Left renal cortex interstitium (tissue), 4 donors: ENCODE measurements at regions not wholly inside any gene's neighbourhood (a gene's known extent, or its start where the extent isn't known, plus 50 kb on each side); places are given as distances from the start of the nearest gene placed in this dataset.
A peak's percentile ranks its signal among the peaks of the same experiment; 100 is the strongest.
"Not testable (repeated sequence)": the region's sequence is repeated elsewhere in the genome, so short reads cannot be mapped to it uniquely, and the experiment has no call there.

Experiments
- DNase-seq, 4 donors: peaks; one replicate each; pipeline ENCODE4 v3.0.0-alpha.2; 2013; ENCODE audit warnings: low read depth in 4 of 4, low spot score in 2 of 4, missing footprints in 1 of 4

- not testable (repeated sequence) for DNase-seq
Measured at GRCh38 chr13:52324831-52325230, 81.1 kb downstream of the THSD1 start.

DNA sequence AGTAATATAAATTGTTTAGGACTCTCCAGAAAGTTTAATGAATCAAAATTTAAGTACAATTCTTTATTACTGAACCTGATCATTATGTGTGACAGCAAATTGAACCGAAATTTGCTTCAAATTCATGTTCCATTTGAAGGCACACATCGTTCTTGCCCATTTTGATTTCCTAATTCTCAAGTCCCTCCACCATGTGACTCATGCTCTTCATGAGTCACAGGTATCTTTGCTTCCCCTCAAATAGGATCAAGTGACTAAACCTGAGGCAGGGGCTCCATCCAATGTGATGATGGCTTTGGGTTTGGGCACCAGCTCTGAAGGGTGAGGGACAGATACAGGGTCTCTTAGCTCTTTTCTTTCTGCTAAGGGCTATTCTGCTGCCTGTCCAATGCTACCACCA is 86.1 kb downstream of the THSD1 start:
- DNase-seq, result no peak

GRCh38 chr13:52309833-52310232 is 96.1 kb downstream of the THSD1 start:
- not testable (repeated sequence) for DNase-seq

GRCh38 chr13:52306336-52306735 is 99.6 kb downstream of the THSD1 start:
- DNase-seq, result not testable (repeated sequence)

GRCh38 chr13:52303098-52303497 is 102.9 kb downstream of the THSD1 start:
- DNase-seq, result not testable (repeated sequence)

DNA sequence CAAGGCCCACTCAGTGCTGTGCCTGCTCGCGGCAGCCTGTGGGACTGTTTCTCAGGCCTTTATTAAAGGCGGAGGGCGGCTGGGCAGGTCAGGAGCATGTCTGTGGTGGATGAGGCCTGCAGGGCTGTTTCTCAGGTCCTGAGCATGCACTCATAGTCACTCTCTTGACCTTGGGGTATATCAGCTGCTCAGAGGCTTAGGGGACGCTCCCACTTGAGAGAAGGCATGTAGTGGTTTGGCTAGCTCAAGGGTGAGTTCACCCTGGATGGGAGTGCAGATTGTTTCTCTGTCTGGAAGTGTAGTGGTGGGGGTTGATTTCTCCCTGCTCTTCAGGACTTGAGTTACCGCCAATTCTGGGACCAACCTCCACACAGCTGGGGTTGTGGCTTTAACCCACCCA is 103.3 kb downstream of the THSD1 start:
- DNase-seq, result not testable (repeated sequence)

GRCh38 chr13:52301810-52302400 is 104.1 kb downstream of the THSD1 start:
- DNase-seq, result not testable (repeated sequence)

GRCh38 chr13:52298079-52298661 is 107.8 kb downstream of the THSD1 start:
- DNase-seq, result not testable (repeated sequence)

DNA sequence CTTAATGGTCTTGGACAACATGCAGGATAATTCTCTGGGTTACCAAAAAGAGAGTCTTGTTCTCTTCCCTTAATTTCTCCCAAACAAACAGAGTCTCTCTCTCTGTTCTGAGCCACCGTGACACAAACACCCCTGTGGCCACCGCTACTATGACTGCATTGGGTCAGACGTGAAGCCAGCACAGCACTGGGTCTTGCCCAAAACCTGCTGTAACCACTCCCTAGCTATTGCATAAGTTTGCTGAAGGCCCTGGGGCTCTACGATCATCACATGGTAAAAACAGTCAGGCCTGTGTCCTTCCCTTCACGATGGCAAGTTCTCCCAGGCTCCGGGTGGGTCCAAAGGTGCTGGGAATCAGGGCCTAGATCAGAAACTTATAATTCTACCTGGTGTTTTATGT is 117.1 kb downstream of the THSD1 start:
- DNase-seq, result not testable (repeated sequence)

- DNase-seq, result not testable (repeated sequence)
Measured at GRCh38 chr13:52281387-52281786, 122.0 kb upstream of the NEK3 start.

DNA sequence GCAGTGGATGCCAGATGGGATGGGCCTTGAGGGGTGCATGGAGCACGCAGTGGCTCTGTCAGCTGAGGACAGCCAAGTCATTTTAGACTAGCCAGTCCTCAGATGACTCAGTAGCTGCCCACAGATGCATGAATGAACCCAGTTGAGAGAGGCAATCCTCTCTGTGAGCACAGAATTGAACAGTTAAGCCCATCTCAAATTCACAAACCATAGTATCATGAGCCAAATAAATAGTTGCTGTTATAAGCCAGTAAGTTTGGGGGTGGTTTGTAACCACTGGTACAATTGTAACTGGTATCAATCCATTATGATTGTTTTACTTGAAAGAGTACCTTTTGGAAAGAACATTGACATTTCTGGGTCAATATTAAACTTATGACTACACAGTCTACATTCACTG is 120.0 kb upstream of the NEK3 start:
- not testable (repeated sequence) for DNase-seq

- DNase-seq, result not testable (repeated sequence)
Measured at GRCh38 chr13:52254299-52254698, 94.9 kb upstream of the NEK3 start.

DNA sequence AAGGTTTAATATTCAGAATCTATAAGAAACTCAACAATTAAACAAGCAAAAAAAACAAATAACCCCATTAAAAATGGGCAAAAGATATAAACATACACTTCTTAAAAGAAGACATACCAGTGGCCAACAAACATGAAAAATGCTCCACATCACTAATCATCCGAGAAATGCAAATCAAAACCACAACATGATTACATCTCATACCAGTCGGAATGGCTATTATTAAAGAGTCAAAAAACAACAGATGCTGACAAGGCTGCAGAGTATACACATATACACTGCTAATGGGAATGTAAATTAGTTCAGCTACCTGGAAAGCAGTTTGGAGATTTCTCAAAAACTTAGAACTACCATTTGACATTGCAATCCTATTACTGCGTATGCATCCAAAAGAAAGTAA is 81.4 kb upstream of the NEK3 start:
- DNase-seq, result not testable (repeated sequence)

DNA sequence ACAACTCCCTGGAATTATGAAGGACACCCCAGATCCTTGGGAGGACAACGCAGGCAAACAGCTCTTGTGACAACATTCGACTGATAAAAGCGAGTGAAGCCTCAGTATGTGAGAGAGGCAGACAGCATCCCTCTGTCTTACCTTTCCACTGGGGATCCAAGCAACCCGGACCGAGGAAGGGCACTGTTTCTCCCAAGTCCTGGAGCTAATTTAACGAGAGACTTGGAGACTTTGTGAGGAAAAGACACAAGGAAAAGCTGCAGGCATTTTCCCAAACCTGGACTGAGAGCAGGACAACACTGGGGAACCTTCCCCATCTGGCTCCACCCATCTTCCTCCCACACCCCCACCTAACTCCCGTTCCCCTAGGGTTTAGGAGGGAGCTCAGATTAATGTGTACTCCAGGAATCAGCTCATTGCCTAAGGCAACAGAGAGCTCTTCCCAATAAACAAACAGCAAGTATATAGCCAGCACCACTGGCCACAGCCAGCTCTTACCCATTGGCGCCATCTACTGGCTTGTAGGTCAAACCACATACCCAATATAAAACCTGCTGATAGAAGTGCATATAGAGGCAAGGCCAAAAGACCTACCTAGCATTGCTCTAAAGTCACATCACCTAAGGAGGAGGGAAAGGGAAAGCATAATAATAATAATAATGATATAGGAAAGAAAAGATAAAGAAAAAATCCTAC is 76.7 kb upstream of the NEK3 start:
- DNase-seq, result peak; percentile 4 to 53 (median 44)

GRCh38 chr13:52234928-52235327 is 75.5 kb upstream of the NEK3 start:
- DNase-seq, result not testable (repeated sequence)

GRCh38 chr13:52223063-52223462 is 63.7 kb upstream of the NEK3 start:
- DNase-seq, result not testable (repeated sequence)

GRCh38 chr13:52213920-52214319 is 54.5 kb upstream of the NEK3 start:
- DNase-seq, result not testable (repeated sequence)

DNA sequence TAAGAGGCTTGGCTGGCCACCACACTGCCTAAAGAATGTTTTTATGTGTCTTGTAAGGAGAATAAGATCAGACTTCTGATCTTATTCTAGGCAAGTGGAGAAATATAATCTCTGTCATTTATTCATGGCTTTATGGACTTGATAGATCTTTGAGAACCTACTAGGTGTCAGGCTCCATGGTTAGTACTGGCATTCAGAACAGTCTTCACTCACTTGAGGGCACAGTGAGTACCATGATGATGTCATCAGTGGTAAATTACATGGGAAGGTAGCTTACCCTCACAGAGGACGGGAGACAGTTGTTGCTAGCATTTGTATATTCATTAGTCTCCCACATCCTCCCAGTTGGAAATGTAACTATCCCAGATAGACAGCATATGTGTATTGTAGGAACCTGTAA is 53.5 kb upstream of the NEK3 start:
- not testable (repeated sequence) for DNase-seq

- not testable (repeated sequence) for DNase-seq
Measured at GRCh38 chr13:52211416-52211776, 52.0 kb upstream of the NEK3 start.

GRCh38 chr13:52210564-52211415 is 51.4 kb upstream of the NEK3 start:
- not testable (repeated sequence) for DNase-seq
